CD14-positive monocyte (primary cell): ENCODE measurements at regions not wholly inside any gene's neighbourhood (a gene's known extent, or its start where the extent isn't known, plus 50 kb on each side); places are given as distances from the start of the nearest gene placed in this dataset.

ENCODE experiments used
- DNase-seq, 3 donors: peaks; one replicate each; pipeline ENCODE4 v3.0.0-alpha.2; 2011 to 2022
- H2AFZ ChIP-seq: 2 replicates; pipeline ENCODE4 v1.6.0; 2012; ENCODE audit warnings: mild to moderate bottlenecking, low read depth, low read length, inconsistent platforms; ENCODE audit not compliant: insufficient read depth, poor library complexity, severe bottlenecking
- H3K27ac ChIP-seq, 2 donors: 1 replicate in 1 of 2; 2 replicates in 1 of 2; pipeline ENCODE4 v1.5.1; 2012 to 2013; ENCODE audit warnings: low read length in 2 of 2, control low read depth in 1 of 2, inconsistent platforms in 1 of 2, low read depth in 1 of 2, mild to moderate bottlenecking in 1 of 2
- H3K27me3 ChIP-seq, 2 donors: one replicate each; pipeline versions ENCODE4 v1.6.0 to v1.6.1; 2011 to 2013; ENCODE audit warnings: low read length in 2 of 2; ENCODE audit not compliant: control insufficient read depth in 2 of 2, insufficient read depth in 2 of 2
- H3K36me3 ChIP-seq, 2 donors: replicated peaks in 1 of 2; 1 replicate in 1 of 2; 2 replicates in 1 of 2; pipeline versions ENCODE4 v1.5.1 to v1.6.1; 2012 to 2013; ENCODE audit warnings: low read length in 2 of 2, control low read depth in 1 of 2, inconsistent platforms in 1 of 2, mild to moderate bottlenecking in 1 of 2; ENCODE audit not compliant: insufficient read depth in 2 of 2, control insufficient read depth in 1 of 2
- H3K4me1 ChIP-seq, 2 donors: 1 replicate in 1 of 2; 2 replicates in 1 of 2; pipeline versions ENCODE4 v1.5.1 to v1.6.1; 2012 to 2013; ENCODE audit warnings: low read length in 2 of 2, control low read depth in 1 of 2, inconsistent platforms in 1 of 2, mild to moderate bottlenecking in 1 of 2, moderate library complexity in 1 of 2; ENCODE audit not compliant: insufficient read depth in 2 of 2, control insufficient read depth in 1 of 2
- H3K4me2 ChIP-seq: replicated peaks from 2 replicates; pipeline ENCODE3; 2012; ENCODE audit warnings: low read length, moderate library complexity, mild to moderate bottlenecking; ENCODE audit not compliant: poor library complexity, severe bottlenecking; ENCODE audit errors: extremely low read depth
- H3K4me3 ChIP-seq, 3 experiments: fragments of 200-600 bp in 1 of 3; sonication (generic) in 1 of 3; replicated peaks in 1 of 3; 1 replicate in 2 of 3; 2 replicates in 1 of 3; pipeline ENCODE4 v1.5.1; 2011 to 2013; ENCODE audit warnings: low read length in 3 of 3, mild to moderate bottlenecking in 3 of 3, control low read depth in 2 of 3, low read depth in 2 of 3, inconsistent platforms in 1 of 3, moderate library complexity in 1 of 3
- H3K79me2 ChIP-seq: 2 replicates; pipeline ENCODE4 v1.6.0; 2012; ENCODE audit warnings: mild to moderate bottlenecking, control low read depth, inconsistent platforms, low read length, moderate library complexity; ENCODE audit not compliant: insufficient read depth
- H3K9ac ChIP-seq: 2 replicates; pipeline ENCODE4 v1.6.0; 2017; ENCODE audit warnings: low read length, mild to moderate bottlenecking; ENCODE audit not compliant: insufficient read depth, poor library complexity, severe bottlenecking
- H3K9me3 ChIP-seq, 2 donors: replicated peaks in 1 of 2; 1 replicate in 1 of 2; 2 replicates in 1 of 2; pipeline versions ENCODE4 v1.5.1 to v1.6.1; 2012 to 2013; ENCODE audit warnings: low read length in 2 of 2, control low read depth in 1 of 2; ENCODE audit not compliant: control insufficient read depth in 1 of 2, insufficient read depth in 1 of 2
- H4K20me1 ChIP-seq: 2 replicates; pipeline ENCODE4 v1.6.0; 2012; ENCODE audit warnings: mild to moderate bottlenecking, low read length, control low read depth, moderate library complexity; ENCODE audit not compliant: insufficient read depth
- H3K27ac Mint-ChIP-seq, 7 donors: one replicate each; pipeline ENCODE4 v1.8.0; 2020; ENCODE audit warnings: mild to moderate bottlenecking in 7 of 7, mixed read lengths in 7 of 7, moderate library complexity in 6 of 7, inconsistent platforms in 2 of 7
- H3K27me3 Mint-ChIP-seq, 3 donors: one replicate each; pipeline ENCODE4 v1.8.0; 2021 to 2022; ENCODE audit warnings: low read depth in 3 of 3, mild to moderate bottlenecking in 3 of 3, mixed read lengths in 3 of 3, moderate library complexity in 3 of 3, inconsistent platforms in 1 of 3
- H3K36me3 Mint-ChIP-seq, 2 donors: one replicate each; pipeline ENCODE4 v1.8.0; 2020; ENCODE audit warnings: mixed read lengths in 2 of 2, inconsistent platforms in 1 of 2, mild to moderate bottlenecking in 1 of 2
- H3K4me1 Mint-ChIP-seq: one replicate; pipeline ENCODE4 v1.8.0; 2020; ENCODE audit warnings: mild to moderate bottlenecking, mixed read lengths
- H3K4me3 Mint-ChIP-seq, 2 donors: one replicate each; pipeline ENCODE4 v1.8.0; 2020; ENCODE audit warnings: mild to moderate bottlenecking in 2 of 2, mixed read lengths in 2 of 2, moderate library complexity in 1 of 2
- H3K9me3 Mint-ChIP-seq, 7 donors: one replicate each; pipeline ENCODE4 v1.8.0; 2020 to 2022; ENCODE audit warnings: mixed read lengths in 7 of 7, mild to moderate bottlenecking in 6 of 7, moderate library complexity in 6 of 7, inconsistent platforms in 2 of 7
- WGBS: methylation state at CpG from one replicate; pipeline ENCODE4 v1.1.5; 2013; ENCODE audit warnings: missing lambda C conversion rate; ENCODE audit not compliant: insufficient coverage; 5-methylcytosine and 5-hydroxymethylcytosine counted together
- intact Hi-C, 2 donors: fragments of 100-400 bp; cut with micrococcal nuclease; formaldehyde crosslinking; loops; one replicate each; pipeline versions ENCODE4 v1.15.0 to v1.15.1; 2023
- TF ChIP-seq, protein P1 (sequence below): fragments of 200-600 bp; IDR thresholded peaks from one replicate; pipeline ENCODE4 v1.8.0; 2022; ENCODE audit warnings: antibody characterized with exemption, mild to moderate bottlenecking

DNA sequence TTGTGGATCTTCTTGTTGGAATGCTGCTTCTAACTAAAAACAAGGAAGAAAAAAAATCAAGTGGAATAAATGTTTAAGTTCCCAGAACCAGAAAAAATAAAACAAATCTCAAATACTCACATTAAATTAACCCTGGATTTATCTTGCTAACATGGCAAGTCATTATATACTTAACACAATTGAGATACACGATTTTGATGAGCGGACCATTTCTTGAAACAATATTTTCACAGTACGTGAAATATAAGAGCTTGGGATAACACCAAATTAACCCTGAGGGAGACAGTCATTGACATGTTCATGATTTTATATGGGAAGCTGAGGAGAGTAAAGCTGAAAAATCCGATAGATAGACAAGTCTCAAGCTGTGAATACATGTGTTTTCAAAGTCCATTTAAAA is 128.6 kb downstream of the PTCSC3 start:
- TF ChIP-seq, protein P1, sequence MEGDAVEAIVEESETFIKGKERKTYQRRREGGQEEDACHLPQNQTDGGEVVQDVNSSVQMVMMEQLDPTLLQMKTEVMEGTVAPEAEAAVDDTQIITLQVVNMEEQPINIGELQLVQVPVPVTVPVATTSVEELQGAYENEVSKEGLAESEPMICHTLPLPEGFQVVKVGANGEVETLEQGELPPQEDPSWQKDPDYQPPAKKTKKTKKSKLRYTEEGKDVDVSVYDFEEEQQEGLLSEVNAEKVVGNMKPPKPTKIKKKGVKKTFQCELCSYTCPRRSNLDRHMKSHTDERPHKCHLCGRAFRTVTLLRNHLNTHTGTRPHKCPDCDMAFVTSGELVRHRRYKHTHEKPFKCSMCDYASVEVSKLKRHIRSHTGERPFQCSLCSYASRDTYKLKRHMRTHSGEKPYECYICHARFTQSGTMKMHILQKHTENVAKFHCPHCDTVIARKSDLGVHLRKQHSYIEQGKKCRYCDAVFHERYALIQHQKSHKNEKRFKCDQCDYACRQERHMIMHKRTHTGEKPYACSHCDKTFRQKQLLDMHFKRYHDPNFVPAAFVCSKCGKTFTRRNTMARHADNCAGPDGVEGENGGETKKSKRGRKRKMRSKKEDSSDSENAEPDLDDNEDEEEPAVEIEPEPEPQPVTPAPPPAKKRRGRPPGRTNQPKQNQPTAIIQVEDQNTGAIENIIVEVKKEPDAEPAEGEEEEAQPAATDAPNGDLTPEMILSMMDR: no peak
- no peaks in the 10 kb centered on the region for H3K79me2 ChIP-seq
- no peaks in the 10 kb centered on the region for H3K9me3 ChIP-seq
- no peak overlapping the region for H3K27ac ChIP-seq
- H3K27me3 Mint-ChIP-seq: peaks cover 1 to 6% (median 3%) of the 10 kb centered on the region in 3 donors
- no peak overlapping the region for H3K27ac Mint-ChIP-seq
- H3K9me3 Mint-ChIP-seq: peaks cover 0 to 1% (median 0%) of the 10 kb centered on the region in 7 donors
- H3K36me3 Mint-ChIP-seq: no peaks in the 10 kb centered on the region
- no CpG with 5 or more reads among the region's 4 CpGs for WGBS
- no peaks in the 10 kb centered on the region for H3K27me3 ChIP-seq
- H3K4me3 Mint-ChIP-seq: no peak overlapping the region
- H3K9ac ChIP-seq: no peak overlapping the region
- H4K20me1 ChIP-seq: no peaks in the 10 kb centered on the region
- intact Hi-C loops: no loop called here
- H3K36me3 ChIP-seq: no peaks in the 10 kb centered on the region
- H3K4me2 ChIP-seq: no peak overlapping the region
- H3K4me3 ChIP-seq: no peak overlapping the region
- no peaks in the 10 kb centered on the region for H3K4me1 Mint-ChIP-seq
- DNase-seq: no peak
- H3K4me1 ChIP-seq: no peaks in the 10 kb centered on the region
- H2AFZ ChIP-seq: no peak overlapping the region

DNA sequence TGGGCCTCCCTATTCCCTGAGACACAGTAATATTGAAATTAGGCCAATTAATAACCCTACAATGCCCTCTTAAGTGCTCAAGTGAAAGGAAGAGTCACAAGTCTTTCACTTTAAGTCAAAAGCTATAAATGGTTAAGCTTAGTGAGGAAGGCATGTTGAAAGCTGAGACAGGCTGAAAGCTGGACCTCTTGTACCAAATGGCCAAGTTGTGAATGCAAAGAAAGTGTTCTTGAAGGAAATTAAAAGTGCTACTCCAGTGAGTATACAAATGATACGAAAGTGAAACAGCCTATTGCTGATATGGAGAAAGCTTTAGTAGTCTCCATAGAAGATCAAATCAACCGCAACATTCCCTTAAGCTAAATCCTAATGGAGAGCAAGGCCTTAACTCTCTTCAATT is 140.8 kb downstream of the PTCSC3 start:
- Histone ChIP-seq H3K36me3 (no peaks in the 10 kb centered on the region), H2AFZ (no peak overlapping the region), H3K4me2 (no peak overlapping the region), H3K27me3 (no peaks in the 10 kb centered on the region), H3K9ac (no peak overlapping the region), H3K4me1 (no peaks in the 10 kb centered on the region), H4K20me1 (no peaks in the 10 kb centered on the region), H3K79me2 (no peaks in the 10 kb centered on the region), H3K27ac (no peak overlapping the region), H3K4me3 (no peak overlapping the region), H3K9me3 (peaks cover 0 to 4% of the 10 kb centered on the region in 2 donors)
- Mint-ChIP-seq H3K36me3 (no peaks in the 10 kb centered on the region), H3K4me1 (no peaks in the 10 kb centered on the region), H3K4me3 (no peak overlapping the region), H3K27me3 (peaks cover 0 to 4% (median 0%) of the 10 kb centered on the region in 3 donors), H3K27ac (no peak overlapping the region), H3K9me3 (peaks cover 0 to 8% (median 0%) of the 10 kb centered on the region in 7 donors)
- TF ChIP-seq, protein P1: no peak
- DNase-seq: no peak
- WGBS: no CpG with 5 or more reads among the region's 2 CpGs
- intact Hi-C loops: no loop called here
